ENCODE measurements at regions not wholly inside any gene's neighbourhood (a gene's known extent, or its start where the extent isn't known, plus 50 kb on each side); places are given as distances from the start of the nearest gene placed in this dataset.

DNA sequence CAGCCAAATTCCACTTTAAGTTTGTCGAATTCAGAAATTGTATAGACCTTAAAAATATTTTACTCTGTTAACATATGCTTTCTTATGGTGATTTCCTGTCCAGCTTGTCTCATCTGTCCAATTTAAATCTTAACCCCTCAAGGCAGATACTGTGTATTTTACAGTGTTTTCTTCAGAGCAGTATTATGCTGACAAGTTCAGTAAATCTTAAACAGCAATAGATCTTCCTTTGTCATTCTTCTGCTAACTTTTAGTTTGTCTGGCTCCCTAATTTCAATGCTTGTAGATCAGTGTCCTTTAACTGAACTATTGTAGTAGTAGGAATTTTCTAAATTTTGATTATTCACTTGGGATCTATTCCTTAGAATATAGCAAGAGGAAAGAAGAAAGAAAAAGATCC, 52.8 kb upstream of the MEIS1 start:
- no peak for DNase-seq

DNA sequence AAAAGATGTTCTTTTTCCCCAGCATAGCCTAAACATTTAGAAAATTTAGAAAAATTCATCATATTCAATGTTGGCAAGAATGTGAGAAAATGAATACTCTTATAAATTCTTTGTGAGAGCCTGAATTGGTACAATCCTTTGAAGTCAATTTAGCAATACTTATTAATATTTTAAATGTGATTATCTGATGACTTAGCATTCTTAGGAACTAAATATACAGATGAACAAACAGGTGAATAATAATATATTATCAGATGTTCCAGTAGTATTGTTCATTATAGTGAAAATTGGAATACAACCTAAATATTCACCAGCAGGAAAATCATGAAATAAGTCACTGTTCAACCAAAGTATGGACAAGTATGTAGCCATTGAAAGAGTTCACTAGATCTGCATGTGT, 55.5 kb upstream of the MEIS1 start:
- no peak for DNase-seq

DNA sequence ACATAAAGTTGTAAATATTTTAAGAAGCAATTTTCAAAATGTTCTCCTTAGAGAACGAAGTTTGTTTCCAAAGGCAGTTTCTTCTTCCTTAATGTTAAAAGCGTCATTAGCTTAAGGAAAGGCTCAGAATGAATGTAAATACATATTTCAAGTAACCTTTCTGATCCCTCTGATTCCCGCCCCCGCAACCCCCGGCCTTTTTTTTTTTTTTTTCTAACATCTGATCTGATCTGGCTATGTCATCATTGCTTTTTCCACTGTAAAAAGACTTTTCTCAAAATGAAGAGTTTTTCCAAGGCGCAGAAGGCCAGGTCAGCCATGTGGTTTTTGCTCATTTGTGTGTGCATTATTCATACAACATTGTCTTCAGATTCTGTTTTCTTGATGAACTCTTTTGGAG, 57.1 kb upstream of the MEIS1 start:
- no peak for DNase-seq

DNA sequence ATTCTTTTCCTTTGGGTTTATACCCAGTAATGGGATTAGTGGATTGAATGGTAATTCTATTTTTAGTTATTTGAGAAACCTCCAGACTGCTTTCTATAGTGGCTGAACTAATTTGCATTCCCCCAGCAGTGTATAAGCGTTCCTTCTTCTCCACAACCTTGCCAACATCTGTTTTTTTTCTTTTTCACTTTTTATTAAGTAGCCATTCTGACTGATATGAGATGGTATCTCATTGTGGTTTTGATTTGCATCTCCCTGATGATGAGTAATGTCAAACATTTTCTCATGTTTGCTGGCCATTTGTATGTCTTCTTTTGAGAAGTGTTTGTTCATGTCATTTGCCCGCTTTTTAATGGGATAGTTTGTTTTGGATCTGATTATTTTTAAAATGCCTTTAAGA, 64.1 kb upstream of the MEIS1 start:
- no peak for DNase-seq

DNA sequence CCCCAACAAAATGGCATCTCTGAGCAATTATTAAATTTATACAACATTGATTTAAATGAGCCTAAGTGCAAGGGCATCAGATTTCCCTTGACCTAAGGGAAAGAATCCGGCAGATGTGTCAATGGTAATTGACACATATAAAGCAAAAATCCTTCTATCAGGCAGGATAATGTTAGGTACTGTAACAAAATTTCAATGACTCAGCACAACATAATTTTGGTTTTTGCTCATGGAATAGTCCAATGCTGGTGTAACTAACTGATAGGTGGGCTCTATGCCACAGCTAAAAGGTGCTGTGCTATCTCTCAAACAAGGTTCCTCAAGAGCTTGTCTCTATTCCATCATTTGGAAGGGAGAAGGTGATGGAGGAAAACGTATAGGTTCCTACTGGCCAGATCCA, 68.3 kb upstream of the MEIS1 start:
- DNase-seq = no peak

DNA sequence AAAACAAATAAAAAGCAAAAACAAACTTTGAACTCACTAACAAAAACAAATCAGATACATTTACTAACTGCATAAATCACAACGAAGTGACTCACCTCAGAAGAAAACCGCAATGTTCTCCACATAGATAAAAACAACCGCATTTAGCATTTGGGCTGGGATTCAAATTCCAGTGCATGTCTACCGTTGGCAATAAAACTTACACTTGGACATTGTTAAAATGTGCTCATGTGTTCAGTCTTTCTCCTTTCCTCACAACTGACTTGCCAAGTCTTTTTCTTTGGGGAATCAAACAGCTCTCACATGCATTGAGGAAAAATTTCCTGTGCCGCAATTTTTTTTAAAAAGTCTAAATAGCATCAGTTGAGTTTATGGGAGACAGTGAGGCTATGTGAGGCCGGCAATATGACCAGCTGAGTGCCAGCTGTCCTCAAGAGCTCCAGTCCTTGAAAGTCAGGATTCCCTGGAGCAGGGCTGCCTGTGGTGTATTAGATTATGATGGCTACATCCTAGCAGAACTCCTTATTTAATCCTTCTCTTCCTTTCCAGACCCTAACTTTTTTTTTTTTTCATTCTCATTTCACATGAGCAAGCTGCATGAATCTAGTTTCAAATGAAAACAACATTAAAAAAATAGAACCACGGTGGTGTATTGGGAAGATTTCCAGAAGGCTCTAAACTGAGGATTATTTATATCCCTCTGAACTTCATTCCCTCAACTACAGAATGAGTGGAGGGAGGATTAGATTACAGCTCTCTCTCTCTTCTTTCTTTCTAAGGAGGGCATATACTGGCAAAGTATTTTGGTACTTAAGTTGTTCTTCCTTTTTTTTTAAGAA, 70.2 kb upstream of the MEIS1 start:
- DNase-seq = no peak

DNA sequence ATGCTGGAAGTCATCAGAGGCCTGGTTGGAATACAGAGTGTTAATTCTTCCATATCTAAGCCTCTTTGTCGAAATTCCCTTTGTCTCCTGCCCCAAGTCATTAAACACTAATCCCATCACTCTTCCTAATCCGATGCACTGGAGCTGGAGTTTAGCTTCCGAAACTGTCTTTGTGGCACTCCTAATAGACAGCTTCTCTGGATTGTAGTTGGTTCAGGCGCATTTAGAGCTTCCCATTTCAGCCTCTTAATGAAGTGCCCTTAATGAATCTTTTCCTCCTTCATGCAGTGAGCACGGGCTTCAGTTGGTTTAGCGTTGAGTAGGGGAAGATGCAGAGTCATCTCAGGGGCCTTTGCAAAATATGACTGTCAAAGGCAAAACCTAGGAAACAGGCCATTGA, 72.2 kb upstream of the MEIS1 start:
- DNase-seq = no peak

DNA sequence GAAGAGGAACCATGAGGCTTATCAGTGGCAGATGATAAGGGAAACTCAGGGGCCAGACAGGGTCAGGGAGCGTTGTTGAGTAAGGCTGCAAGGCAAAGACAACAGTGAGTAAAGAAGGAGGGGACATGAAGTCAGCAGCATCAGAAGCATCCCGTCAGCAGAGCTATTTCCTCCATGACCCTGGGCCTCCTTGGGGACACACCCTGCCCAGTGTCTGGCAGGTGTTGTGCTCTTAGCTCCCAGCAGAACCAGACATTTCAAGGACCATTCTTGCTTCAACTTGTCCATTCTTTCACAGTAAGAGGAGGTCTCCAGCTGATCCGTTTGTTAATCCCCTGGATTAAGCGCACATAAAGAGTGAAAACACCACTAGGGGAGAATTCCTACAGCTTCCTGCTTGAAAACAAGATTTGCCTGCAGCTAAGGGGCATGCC, 88.7 kb upstream of the MEIS1 start:
- no peak for DNase-seq

DNA sequence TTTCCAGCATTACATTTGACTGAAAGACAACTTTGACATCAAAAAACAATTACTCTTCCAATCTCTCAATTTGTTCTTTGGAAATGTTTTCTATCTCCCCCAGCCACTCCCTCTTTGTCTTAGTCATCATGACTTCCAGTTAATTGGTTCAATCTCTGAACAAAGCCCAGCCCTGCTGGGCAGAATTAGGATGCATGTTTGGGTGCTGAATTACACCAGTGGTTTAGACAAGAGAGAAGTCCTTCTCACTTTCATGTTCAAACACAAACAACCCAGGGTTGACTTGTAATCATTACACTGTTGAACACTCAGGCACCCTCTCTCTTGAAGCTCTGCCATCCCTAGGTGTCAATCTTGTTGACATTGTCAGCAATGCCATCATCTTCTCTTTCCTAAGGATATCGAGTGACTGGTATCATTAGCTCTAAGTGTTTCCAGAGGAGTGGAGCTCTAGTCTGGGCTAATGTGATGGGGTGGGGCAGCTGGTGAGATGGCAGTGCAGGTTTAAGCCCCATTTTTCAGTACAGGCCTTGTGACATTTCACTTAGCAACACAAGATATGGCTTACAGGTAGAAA, 90.8 kb upstream of the MEIS1 start:
- DNase-seq = no peak

DNA sequence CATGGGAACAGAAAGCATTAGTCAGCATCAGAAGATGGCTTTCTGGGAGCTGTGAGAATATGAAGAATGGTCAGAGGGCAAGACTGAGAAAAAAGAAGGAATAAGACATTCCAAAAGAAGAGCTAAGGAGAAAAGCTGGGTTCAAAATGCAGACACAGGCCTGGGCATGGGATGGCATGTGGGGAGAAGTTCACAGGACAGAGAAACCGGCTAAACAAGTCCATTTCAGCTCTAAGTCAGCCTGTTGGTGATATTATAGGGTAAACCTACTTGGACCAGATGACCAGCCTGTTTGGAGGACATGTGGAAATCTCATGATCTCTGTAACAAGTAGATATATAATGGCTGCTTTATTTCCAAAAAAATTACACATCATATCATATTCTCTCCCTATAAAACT, 91.7 kb upstream of the MEIS1 start:
- no peak for DNase-seq

DNA sequence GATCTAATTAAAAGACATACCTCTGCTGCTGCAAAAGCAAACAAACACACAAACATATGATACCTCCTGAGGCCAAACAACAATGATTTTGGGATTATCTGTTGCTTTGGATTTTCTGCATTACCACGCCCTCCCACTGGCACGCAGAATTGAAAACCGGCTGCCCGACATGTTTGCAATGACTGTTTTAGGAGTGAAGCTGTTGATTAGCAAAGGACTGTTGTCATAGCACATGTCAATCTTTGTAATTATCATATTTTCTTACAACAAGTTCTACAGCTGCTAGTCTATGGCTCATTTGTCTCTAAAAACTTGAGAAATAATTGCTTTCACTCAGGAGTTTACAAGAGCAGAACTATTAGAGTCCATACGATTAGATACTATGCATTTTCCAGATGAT, 94.4 kb upstream of the MEIS1 start:
- no peak for DNase-seq

DNA sequence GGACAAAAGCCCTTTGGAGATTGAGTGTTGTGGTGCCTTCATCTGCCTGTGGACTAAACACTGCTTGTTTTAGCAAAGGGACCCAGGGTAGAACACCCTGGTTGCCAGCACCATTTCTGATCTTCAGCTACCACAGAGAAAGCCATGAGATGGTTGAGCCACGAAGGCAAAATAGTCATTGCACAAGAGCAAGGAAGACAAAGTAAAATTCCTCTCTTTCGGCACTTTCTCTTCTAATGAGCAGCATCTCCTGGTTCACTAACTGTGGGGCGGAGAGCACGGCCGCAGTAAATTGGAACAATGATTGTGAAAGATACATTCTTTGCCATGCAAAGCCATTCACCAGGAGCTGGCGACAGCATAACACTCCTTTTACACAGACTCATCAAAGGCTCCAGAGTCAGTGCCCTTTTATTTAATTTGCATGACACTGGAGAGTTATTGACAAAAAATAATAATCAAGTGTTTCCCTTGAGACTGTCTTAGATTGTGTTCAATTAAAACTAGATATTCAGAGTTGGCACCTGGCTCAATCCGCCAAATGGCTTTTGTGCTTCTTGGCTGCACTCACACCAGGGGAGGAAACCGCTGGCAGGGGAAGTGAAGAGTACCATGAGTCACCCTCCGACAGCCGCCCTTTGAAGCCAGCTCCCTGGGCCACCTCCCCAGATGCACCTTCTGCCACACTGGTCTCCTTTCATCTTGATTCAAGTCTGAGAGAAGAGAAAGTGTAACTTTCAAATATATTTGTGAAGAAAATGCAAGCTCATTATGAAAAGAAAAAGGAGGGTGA, 100.5 kb upstream of the MEIS1 start:
- no peak for DNase-seq

DNA sequence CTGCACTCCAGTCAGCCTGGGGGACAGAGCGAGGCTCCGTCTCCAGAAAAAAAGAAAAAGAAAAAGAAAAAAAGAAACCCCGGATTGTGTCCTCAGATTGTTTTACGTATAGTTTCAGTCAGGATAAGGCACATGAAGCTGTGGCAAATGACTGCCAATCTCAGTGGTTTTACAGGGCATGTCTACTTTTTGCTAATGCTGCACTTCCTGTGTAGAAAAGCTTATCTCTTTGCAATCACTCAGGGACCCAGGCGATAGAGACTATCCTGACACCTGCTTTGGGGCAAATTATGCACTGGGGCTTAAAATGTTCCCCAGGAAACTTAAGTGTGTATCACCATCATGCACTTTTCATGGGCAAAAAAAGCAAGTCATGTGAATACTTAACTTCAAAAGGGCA, 103.7 kb upstream of the MEIS1 start:
- no peak for DNase-seq

DNA sequence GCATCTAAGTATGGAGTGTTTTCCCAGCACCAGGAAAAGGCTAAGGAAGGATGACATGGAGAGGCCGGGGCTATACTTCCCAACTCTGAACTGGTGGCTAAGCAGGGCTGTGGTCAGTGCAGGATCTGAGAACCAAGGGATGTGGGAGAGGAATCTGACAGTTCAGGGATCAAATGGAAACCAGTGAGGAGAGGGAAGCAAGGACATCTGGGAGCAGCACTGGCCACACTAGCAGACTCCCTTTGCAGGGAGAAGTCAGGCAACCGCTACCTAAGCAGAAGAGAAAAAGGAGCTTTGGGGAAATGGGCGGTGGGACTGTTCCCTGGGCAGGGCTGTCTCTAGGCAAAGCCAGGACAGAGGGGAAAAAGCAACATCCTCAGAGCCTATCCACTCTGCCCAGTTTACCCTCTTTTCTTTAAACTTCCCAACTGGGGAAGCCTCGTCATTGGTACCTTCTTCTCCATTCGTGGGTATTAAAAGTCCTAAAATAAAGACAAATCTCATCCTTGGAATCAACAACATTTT, 105.8 kb upstream of the MEIS1 start:
- DNase-seq = no peak

DNA sequence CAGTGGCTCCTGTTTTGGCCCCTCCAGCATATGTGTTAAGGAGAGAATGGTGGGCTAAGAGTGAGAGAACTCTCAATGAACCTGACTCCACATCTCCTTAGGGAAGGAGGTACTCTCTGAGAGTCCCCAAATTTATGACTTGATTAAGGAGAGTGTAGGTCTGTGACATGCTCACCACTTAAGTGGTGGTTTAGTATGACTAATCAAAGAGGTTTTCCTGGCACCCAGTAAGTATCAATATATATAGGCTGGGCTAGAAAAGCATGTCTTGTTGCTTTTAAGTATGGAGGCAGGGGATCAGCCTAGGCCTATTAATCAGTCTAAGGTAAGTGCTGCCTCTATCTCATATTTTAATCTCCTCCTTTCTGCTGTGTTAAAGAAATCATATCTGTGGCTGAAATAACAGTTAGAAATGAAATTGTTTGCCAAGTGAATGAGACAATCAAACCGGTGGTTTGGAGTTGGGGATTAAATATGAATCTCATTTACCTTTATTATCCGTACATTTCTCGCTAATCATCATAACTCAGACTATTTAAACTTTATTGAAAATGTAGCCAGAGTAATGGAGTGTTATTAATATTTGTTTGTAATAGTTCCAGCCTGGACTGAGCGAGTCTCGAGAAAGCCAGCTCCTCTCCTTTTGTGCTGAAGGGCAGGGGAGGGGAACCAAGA, 107.7 kb upstream of the MEIS1 start:
- no peak for DNase-seq

DNA sequence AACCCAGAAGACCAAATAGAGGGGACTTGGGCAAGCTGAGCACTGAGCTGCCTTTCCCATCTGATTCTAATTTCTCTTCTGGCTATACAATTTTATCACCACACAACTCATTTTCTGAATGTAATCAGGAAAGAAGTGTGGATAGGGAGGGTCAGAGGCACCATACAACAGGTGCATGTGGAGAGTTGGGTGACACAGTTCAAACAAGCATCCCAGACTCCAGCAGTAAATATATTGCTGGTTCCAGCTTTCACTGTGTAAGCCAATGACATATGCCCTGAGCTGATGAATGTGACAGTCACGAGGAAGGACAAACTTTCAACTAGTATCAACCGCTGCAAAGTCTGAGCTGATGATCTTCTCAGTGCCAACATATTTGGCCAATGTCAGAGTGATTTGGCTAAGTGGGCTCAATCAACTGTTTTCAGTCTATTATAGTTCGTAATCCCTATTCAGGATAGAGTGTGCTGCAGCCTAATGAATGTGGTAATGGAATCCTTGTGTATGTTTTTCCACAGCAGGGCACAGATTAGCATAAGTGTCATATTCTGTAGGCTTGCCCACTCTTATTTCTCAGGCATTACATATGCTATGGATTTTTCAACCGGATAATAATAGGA, 109.9 kb upstream of the MEIS1 start:
- DNase-seq = no peak

DNA sequence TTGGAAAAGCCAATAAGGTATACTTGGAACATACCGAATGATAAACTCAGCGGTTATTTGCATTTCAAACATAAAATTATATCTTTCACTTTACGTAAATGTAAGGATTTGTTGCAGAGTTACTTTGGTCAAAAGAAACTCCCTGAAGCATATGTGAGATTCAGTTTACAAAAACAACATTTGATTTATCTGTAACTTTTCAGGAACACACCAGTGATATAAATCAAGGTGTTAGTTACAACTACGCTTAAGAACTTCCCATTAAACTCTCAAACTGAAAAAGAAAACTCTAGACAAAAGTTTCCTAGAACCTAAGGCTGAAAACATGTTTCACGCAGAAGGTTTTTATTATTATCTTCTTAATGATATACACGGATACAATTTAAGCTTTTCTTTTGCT, 110.6 kb upstream of the MEIS1 start:
- no peak for DNase-seq

DNA sequence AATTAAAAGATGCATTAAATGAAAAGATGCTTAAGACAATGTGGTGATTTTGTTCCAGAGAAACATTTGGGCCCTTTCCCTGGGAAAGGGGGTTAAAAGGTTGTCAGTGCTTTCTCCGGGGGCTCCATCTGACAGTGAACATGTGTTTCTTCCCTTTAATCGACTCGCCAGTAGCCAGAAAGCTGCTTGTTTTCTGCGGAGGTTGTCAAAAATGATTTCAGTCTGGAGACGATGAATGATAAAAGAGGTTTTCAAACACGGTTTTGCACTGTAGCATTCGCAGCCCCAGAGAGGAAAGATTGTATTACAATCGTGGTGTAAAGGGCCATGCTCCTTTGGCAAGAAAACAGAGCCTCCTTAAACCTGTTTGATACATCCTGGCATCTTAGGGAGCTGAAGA, 111.5 kb upstream of the MEIS1 start:
- no peak for DNase-seq

DNA sequence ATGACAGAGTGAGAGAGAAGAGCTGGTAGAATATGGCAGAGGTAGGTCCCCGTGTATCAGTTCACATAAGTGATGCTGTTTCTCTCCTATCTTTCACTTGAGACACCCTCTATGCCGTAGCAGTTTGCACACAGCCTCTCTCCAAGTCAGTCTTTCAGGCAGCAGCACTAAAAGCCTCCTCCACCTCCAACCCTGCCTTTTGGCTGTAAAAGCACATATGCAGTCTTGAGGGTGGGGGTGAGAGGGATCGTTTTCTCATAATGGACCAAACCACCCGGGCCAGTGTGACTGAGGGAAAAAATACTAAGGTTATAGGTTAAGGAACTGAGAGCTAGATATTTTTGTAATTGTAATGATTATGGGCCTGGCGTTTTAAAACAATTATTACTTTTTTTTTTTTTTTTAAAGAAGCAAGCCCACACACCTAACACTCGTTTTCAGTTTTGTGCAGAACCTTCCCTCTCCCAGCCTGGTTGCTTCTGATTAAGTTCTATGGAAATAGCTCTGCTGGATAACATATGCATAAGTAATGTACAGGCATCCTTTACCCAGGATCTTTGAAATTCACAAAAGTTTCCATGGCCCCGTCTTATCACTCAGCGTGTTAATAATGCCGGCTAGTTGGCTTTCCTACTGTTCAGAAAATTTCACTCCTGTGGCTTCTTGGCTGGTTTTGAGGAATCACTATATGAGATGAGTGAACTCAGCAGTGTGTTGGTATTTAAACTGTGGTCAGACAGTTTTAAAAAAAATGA, 112.2 kb upstream of the MEIS1 start:
- DNase-seq = no peak

DNA sequence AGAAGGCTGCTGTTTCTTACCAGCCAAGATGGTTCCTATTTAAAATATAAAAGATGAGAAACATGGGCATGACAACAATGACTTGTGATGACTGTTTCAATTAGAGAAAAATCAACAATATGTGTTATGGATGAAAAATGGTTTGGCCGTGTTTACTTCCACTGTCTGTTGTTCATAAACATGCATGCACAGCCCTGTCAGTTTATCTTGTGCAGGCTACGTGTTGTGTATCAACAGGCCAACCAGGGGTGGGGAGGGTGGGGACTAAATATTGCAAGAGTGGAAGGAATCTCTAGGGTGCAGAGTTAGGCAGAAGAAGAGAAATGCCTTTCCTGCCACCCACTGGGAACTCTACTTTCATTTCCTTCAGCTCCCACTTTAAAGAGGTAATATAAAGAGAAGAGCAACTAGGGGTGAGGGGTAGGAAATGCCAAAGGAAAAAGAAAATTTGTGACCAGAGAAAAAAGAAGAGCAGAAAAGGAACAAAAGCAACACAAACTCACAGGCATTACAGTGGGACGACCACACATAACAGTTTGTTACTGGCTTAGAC, 116.8 kb upstream of the MEIS1 start:
- no peak for DNase-seq

DNA sequence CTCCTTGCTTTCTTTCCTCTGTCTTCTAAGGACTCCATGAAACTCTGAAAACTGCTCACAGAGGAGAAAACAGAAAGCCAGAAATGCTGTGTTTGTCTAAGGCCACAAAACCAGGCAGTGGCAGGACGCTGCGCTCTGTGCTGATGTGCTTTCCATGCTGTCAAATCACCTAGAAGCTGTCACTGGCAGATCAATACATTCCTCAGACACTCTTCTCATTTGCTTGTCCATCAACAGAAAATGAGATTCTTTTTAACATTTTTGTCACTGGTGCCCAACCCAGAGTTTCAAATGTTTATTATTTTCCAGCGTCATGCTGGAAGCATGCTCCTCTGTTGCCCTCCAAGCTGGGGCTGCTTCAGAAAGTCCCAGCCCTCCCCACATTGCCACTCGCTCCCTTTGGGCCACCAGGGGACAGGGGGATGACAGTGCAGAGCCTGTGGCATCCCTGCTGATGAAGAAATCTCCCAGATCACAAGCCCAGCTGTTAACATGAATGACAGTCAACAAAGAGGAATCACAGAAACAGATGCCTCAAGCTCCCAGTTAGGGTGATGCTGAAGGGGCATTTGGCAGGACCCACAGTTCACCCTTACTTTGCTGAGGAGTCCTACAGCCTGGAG, 117.5 kb upstream of the MEIS1 start:
- DNase-seq = no peak

Measured in suppressor macrophage (primary cell).